ENCODE measurements at regions not wholly inside any gene's neighbourhood (a gene's known extent, or its start where the extent isn't known, plus 50 kb on each side); places are given as distances from the start of the nearest gene placed in this dataset.

DNA sequence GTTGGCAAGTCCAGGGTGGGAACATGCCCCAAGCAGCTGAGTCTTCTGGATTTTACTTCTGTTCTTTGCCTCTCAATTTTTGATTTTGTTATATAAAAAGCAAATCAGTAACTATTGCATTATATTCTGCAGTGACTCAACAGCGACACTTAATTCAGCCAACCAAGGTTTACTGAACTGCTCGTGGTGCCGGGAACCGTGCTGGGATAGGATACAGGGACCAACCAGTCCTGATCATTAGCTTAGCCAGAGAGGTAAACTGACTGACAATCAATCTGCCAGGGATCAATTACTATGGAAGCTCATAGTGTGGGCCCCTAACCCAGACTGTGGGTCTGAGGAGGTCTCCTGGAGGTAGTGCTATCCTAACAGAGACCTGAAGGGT is 68.4 kb upstream of the ZNF281 start:
- TF ChIP-seq CTCF (IDR thresholded peaks at IDR 0.05) (no peak), POLR2A (IDR thresholded peaks at IDR 0.05) (no peak)

All from adrenal gland (tissue), 5 donors.